ENCODE measurements at regions not wholly inside any gene's neighbourhood (a gene's known extent, or its start where the extent isn't known, plus 50 kb on each side); places are given as distances from the start of the nearest gene placed in this dataset.

DNA sequence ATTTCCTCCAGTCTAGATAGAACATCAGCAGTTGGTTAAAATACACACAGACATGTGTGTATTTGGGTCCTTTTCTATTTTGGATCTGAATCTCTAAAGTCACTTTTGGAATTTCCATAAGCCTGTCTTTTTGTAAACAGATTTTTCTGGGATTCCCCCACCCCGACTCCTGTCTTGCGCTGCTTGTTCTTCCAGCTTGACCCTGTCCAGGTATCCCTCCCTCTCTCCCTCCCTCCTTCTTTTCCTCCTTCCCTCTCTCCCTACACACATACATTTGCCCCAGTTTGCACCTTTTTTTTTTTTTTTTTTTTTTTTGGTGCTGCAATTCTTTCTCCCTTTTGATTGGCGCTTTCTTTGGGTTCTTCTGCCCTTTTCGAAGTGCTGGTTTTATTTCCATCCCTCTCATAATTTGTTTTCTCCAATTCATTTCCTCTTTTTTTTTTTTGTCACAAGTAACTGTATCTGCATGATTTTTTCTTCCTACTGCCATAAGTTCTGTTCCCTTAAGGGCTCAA is 114.8 kb upstream of the SERTAD2 start:
- no peak for DNase-seq (ENCODE audit: low read depth in 2 of 2, low spot score in 1 of 2)

DNA sequence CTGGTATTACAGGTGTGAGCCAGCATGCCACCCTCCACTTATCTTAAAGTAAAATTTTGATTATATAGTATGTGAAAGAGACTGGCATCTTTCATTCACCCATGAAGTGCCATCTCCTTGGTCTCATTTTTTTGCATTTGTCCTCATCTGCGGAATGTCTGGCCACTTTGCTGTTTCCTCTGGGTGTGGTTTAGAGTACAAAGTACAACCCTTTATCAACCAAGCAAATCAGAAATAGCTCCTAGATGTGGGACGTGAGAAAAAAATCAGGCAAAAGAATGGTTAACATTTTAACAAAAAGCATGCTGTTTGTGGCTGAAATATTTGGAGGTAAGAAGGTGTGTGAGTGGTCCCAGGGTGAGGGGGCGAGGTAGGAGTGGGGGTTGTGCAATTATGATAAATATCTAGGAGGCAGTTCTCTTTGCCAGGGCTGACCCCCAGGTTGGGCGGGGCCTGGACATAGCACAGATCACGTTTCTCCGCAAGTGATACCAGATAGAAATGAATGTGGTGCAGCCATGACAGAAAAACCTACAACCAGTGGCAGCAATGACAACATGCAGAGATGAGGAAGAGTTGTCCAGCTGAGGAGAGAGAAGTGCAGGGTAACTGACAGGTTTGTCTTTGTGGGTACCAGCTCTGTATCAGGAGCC is 115.8 kb upstream of the SERTAD2 start:
- DNase-seq (ENCODE audit: low read depth in 2 of 2, low spot score in 1 of 2): no peak

DNA sequence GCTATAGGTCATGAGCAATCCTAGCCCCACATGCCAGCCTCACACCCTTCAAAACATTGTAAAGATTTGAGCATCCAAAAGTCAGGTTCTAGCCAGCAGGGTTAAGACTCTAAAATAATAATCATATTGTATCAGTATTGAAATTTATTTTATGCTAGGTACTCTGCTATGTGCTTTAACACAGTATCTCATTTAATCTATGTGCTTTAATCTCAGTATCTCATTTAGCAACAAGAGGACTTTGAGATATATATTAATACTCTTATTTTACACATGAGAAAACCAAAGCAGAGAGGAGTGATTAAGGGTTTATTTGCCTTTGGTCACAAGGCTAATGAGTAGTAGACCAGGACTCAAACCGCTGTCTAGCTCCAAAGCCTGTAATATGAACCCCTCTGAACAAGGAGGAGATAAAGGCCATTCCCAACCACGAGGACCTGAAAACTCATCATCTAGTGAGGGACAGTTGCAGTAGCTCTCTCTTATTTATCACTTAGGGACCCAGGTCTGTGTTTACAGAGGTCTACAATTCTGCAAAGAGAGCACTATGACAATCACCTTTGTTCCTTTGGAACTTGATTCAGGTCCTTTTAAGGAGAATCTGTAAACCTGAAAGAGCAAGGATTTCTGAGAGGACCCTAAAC is 116.5 kb upstream of the SERTAD2 start:
- DNase-seq (ENCODE audit: low read depth in 2 of 2, low spot score in 1 of 2): no peak

DNA sequence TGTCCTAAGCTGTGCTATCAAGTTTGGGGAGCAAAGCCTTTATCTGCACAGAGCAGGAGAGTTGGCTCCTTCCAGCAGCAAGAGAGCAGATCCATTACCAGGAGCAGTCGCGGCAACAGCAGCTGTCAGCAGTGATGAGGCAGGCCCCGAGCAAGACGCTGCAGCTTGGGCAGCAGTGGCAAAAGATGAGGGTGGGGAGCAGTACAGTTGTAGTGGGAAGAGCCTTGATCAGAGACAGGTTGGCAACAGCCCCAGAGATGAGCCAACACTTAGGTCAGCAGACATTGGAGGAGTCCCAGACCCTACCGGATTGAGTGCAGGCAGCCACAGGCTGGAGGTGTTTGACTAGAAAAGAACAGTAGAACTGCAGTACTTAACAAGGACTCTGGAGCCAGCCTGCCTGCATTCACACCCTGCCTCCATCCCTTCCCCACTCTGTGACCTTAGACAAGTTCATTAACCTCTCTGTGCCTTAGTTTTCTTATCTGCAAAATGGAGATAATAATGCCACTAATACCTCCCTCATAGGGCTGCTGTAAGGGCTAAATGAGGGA is 117.1 kb upstream of the SERTAD2 start:
- DNase-seq (ENCODE audit: low read depth in 2 of 2, low spot score in 1 of 2): no peak

DNA sequence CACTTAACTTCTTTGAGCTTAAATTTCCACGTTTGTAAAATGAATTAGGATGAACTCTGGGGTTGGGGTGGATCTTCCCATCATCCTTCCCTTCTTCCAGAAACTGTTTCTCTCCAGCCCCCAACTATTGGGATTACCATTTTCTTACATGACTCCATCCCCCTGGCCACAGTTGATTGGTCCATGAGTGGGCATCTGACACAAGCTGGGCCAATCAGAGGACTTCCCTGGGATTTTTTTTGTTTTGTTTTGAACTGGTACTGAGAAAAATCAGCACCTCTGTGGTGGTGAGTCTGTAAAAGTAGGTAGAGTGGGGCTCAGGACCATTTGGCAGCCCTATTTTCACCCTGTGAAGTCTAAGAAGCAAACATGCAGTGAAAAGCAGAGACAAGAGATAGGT is 118.0 kb upstream of the SERTAD2 start:
- DNase-seq (ENCODE audit: low read depth in 2 of 2, low spot score in 1 of 2): no peak

DNA sequence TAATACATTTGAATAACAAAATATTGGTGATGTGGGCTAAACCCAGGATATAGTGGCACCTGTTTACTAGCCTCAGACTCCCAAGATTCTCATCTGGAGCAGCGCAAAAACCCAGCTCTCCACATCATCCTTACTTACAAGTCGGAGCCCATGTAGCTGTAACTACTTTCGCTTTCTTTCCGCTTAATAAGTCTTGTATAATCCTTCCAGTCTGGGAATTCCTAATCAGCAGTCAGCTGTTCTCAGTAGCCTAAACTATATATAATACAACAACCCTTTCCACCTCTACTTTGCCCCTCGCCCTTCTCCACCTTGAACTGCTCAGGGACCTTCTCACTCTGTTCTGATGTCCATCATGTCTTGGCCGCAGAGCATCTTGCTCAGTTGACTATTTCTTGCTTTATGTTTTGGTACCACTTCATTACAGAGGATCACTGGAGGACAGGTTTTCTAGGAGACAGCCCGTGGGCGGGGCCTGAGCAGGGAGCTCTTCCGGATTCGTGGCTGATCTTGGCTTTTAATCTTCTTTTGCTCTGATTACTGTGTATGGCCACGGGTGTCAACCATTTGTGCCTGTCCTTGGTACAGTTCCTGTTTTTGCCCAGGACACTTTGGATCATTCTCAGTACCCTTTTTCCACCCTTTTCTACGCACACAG is 119.9 kb upstream of the SERTAD2 start:
- DNase-seq (ENCODE audit: low read depth in 2 of 2, low spot score in 1 of 2): no peak

DNA sequence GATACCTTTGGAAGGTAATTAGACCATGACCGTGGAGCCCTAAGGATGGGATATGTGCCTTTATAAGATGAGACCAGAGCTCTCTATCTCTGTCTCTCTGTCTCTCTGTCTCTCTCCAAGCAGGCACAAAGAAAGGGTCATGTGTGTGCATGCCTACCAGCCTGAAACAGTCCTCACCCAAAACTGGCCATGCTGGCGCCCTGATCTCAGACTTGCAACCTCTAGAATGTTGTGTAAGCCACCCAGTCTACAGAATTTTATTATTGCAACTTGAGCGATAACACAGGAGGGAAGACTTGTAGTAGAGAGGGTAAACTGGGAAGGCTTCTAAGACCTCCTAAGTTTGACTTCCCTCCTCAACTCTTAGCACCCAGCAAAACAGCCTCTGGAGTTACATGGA is 124.1 kb upstream of the SERTAD2 start:
- no peak for DNase-seq (ENCODE audit: low read depth in 2 of 2, low spot score in 1 of 2)

DNA sequence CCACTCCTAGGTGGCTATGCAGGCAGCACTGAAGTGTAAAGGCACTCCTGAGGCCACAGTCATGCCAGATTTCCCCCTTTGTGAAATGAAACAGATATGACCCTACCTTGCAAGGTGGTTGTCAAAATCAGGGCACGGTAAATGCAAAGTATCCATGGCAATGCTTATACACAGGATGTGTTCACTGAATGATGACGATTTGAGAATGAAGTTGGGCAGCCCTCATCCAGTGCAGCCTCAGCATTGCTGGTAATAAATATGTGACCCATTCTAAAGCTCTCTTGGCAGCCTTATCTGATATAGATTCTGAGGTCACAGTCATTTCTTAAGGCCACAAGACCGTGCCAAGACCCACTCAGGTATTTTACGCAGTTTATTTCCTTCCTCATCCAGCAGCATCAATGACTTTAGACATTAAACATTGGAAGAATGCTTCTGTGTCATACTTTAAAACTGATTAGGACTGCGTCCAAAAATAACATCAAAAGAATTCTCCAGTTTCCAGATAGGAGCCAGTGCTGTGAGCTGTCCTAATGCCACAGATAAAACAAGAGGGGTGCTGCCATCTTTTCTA is 125.5 kb upstream of the SERTAD2 start:
- no peak for DNase-seq (ENCODE audit: low read depth in 2 of 2, low spot score in 1 of 2)

DNA sequence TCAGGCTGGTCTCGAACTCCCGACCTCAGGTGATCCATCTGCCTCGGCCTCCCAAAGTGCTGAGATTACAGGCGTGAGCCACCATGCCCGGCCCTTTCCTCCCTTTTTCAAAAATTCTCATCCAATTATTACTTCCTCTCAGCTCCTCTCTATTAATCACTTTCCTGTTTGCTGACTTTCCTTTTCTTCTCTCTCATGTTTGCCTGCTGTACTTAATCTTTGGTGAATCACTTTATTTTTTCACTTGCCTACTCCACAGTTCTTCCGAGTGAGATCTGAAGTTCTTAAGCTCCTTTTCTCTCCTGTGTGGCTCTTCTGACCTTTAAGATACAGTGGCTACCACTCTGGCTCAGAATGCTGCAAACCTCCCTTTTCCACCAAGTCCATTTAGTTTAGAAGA is 126.3 kb upstream of the SERTAD2 start:
- no peak for DNase-seq (ENCODE audit: low read depth in 2 of 2, low spot score in 1 of 2)

DNA sequence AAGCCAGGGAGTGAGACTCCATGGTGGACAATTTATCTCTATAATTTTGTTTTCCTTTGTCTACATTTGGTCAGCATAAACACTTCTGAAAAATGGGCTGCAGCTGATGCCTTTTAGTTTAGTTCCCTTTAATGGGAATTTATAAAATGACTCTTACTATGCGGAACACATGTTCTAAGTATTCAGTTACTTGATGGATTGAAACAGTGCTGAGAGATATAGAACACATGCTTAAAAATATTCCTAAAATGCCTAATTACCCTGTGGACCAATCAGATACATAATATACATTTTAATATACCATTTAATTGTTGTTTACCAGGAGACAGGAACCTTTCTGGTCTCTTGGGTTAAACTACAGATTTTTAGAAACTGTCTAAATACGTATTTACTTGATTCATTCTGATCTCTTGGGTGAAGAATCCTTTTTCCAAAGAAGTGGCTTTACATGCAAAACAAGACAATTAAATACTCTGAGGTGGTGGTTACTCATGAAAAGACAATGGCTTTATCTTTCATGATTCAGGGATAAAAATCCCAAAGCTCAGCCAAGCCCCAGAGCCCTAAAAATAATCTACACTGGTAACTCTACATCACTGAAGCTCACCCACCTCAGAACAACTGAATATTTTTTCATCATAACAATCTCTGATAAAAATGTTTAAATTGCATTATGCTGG is 128.1 kb upstream of the SERTAD2 start:
- DNase-seq (ENCODE audit: low read depth in 2 of 2, low spot score in 1 of 2): no peak

DNA sequence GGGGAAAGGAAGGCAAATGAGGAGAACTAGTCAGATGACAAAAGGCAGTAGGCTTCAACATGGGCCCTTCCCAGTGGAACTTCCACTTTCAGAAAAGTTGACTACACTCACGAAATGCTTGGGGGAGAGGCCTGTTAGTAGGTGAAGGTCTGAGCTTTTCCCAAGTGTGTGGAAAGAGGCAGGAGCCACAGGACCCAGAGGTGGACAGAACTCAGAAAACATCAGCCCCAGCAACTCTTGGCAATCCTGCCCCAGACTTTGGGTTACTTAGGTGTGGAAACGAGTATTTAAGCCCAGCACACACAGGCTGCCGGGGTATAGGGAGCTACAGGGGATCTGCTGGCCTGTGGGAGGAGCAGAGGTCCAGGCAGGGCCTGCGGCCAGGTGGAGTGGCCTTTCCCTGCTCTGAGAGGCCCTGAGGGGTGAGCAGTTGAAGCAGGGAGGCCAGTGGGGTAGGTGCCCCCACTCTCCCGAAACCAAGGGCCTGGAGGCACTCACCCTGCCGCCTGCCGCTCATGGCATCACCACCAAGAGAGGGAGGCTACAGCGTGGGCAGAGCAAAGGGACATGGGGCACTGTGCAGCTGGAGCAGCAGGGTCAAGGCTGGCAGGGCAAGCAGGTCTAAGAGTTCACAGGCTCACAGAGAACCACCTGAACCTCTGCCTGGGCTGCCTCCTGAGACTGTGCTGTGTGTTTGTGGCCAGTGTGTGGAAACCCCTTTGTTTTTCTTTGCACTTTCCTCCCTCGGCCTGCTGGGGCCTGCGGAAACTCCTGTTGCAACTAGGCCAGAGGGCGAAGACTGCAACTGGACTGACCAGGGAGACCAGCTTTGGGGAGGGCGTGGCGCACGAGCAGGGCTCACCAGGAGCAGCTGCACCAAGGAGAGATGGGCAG is 130.7 kb upstream of the SERTAD2 start:
- DNase-seq (ENCODE audit: low read depth in 2 of 2, low spot score in 1 of 2): no peak

DNA sequence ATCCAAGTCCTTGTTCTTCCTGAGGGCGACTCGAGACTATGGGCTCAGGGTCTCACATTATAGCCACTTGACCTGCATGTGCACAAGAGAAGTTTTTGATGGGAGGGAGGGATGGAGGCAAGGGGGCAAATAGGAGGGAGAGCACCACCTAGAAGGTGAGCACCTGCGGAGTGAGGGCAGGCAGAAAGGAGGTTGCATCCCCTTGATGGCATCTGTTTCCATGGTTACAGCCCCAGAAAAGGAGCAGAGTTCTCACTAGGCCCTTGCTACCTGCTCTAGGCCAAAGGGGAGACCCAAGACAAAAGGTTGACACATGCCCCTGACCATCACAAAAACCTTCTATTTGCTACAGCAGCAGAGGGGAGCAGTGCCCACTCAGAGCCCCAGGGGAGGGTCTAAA is 131.5 kb upstream of the SERTAD2 start:
- no peak for DNase-seq (ENCODE audit: low read depth in 2 of 2, low spot score in 1 of 2)

DNA sequence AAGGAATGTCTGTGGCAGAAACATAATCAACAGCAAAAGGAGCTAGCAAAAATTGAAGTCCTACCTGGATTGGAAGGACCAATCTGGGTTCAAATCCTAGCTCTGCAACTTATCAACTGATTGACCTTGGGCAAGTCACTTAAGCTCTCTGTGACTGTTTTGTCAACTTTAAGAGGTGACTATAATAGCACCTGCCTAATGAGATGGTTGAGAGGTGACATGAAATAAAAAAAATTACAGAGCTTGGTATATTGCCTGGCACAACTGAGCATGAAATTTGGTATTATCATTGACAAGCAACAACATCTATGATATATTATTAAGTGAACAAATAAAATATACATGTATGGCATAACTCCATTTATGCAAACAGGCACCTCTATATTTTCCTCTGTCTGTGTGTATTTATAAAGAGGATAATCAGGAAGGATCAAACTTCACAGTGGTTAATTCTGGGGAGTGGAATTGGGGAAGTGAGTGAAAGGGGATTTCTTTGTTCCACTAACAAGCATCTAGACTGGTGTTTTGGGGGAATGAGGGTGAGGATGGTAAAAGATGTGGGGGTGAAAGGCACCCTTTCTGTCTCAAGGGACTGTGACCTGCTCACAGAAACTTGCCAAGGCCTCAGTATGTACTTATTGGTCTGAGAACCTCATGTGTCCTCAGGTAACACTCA is 132.8 kb upstream of the SERTAD2 start:
- no peak for DNase-seq (ENCODE audit: low read depth in 2 of 2, low spot score in 1 of 2)

DNA sequence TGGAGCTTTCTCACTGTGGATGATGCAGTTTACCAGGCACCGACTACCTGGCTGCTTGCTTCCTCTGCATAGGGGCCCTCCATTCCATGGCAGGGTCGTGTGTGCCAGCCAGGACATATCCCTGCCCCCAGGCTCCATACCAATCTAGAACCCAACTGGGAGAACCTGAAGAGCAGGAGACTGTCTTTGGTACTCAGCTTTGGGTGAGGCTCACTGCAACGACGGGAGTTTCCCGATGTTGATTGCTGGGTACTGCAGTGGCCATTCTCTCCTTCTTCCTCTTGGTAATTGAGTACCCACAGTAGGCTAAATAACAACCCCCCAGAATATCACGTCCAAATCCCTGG is 133.3 kb upstream of the SERTAD2 start:
- no peak for DNase-seq (ENCODE audit: low read depth in 2 of 2, low spot score in 1 of 2)

DNA sequence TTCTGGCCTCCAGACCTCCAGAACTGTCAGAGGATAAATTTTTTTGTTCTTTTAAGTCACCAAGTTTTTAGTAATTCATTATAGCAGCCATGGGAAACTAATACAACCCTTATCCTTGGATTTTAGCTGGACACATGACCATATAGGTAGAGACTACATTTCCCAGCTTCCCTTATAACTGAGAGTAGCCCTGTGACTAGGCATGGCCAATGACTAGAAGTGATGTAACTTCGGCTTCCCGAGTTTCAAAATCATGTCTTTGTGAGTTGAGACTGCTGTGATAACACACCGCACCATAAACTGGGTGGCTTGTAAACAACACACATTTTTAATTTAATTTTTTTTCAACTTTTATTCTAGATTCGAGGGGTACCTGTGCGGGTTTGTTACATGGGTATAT is 134.0 kb upstream of the SERTAD2 start:
- no peak for DNase-seq (ENCODE audit: low read depth in 2 of 2, low spot score in 1 of 2)

DNA sequence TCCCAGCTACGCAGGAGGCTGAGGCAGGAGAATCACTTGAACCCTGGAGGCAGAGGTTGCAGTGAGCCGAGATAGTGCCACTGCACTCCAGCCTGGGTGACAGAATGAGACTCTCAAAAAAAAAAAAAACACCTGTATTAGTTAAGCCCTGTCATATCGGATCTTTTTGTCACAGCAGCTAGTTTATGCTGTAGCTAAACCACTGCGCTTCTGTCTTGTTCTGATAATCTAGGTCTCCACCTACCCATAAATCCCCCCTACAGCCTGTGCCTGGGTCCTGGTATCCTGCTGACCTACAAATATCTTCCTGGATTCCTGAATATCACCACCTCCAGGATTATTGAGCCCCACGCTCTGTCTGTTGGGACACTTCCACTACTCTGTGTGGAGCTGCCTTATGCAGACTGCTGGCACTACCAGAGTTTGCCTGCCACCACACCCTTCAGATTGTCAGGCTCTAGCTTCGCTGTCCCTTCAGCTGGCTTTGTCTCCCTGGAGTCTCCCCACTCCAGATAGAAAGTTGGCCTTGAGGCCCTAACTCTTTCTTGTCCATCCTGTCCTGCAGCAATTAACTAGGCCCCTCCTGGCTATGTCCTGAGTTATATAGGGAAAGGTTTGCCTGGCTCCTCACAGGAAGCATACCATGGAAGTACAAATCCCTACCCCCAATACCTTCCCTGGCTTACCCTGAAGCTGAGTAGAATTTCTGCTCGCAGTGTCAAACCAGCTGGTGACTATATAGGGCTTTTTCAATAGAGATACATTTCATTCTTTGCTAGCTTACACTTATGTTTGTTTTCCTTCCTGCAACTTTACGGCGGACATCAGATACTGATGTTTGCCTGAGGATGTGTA is 136.0 kb upstream of the SERTAD2 start:
- DNase-seq (ENCODE audit: low read depth in 2 of 2, low spot score in 1 of 2): no peak

DNA sequence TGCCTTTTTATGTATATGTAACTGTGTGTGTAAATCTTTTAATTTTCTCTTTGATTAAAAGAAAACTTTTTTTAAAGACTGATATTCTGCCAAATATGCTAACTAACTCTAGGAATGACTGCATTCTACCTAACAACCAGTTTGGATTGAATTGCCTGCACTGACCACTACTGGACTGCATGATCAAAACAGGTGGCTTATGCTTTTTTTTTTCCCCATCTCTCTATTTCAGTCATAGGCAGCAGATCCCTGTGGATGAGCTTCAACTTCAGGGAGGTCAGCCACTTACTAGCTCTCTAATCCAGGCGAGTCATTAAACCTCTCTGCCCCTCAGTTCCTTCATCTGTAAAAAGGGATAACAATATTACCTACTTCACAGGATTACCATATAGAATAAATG is 138.6 kb upstream of the SERTAD2 start:
- no peak for DNase-seq (ENCODE audit: low read depth in 2 of 2, low spot score in 1 of 2)

DNA sequence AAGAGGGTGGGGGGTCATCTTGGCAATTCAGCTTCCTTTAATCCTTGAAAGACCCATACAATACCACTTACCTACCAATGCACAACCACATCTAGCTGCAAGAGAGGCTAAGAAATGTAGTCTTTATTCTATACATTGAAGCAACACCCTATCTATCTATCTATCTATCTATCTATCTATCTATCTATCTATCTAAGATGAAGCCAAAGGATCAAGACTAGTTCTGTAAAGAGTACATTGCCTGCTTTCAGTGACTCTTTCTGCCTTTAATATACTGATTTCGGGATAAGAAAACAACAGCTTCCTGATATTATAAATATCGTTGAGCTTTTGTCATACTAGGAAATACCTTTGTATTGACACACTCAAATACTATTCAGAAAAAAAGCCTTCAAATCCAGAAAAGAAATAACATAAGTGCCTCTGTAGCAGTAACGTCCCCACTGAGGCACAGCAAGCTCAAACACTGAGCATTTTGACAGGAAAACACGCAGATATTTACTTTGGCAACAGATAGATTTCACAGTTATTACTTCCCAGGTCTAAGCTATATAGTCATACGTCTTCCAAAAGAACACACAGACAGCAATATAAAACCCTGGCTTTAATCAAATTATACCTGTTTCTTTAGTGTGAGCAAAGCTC is 139.4 kb upstream of the SERTAD2 start:
- DNase-seq (ENCODE audit: low read depth in 2 of 2, low spot score in 1 of 2): no peak

All from stimulated activated CD8-positive, alpha-beta memory T cell treated with anti-CD3 and anti-CD28 coated beads, Interleukin-4, amount 100 ng/mL, for 4 hours (primary cell).